GF-D8 (cell line): ENCODE measurements at regions not wholly inside any gene's neighbourhood (a gene's known extent, or its start where the extent isn't known, plus 50 kb on each side); places are given as distances from the start of the nearest gene placed in this dataset.
A peak's percentile ranks its signal among the peaks of the same experiment; 100 is the strongest.

Experiments used
- DNase-seq: peaks from one replicate; lab custom pipeline; 2025; lab: John Stamatoyannopoulos, UW

DNA sequence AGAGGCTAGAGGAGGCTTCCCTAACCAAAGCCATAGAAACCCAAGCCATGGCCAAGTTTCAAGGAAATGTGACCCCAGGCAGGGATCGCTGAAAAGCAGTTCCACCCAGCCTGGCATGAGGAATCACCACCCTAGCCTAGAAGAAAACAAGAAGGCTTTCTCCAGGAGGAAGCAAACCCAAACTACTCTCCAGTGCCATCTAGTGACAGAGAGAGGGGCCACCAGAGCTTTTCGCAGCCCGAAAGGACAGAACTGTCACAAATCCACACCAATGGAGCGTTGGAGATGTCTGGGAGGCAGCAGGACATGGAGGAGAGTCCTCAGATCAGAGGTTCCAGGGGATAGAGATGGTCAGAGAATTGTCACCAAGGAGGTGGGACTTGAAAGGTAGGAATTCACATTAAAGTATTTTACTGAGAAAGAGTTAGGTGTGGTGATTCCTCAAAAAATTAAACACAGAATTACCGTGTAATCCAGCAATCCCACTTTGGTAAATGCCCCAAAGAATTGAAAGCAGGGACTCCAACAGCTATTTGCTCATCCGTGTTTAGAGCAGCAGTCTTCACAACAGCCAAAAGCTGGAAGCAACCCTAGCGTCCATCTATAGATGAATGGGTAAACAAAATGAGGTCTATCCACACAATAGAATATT is 67.3 kb upstream of the NUP50 start:
- DNase-seq, result no peak

DNA sequence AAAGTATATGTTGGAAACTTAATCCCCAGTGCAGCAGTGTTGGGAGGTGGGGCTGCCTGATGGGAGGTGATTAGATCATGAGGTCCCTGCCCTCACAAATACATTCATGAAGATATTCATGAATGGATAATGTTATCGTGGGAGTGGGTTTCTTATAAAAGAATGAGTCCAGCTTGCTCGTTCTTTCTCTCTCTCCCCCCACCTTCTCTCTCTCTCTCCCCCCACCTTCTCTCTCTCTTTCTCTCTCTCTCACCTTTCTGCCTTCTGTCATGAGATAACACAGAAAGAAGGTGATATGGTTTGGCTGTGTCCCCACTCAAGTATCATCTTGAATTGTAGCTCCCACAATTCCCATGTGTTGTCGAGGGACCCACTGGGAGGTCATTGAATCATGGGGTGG is 66.7 kb upstream of the NUP50 start:
- no peak for DNase-seq

DNA sequence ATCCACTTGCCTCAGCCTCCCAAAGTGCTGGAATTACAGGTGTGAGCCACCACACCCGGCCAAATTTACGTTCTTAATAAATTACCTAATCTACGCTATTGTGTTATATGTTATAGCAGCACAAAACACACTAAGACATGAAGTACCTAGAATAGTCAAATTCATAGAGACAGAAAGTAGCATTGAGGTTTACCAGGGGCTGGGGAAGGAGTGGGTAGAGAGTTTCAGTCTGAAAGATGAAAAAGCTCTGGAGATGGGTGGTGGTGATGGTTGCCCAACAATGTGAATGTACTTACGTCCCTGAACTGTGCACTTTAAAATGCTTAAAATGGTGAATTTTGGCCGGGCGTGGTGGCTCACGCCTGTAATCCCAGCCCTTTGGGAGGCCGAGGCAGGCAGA is 65.7 kb upstream of the NUP50 start:
- no peak for DNase-seq

DNA sequence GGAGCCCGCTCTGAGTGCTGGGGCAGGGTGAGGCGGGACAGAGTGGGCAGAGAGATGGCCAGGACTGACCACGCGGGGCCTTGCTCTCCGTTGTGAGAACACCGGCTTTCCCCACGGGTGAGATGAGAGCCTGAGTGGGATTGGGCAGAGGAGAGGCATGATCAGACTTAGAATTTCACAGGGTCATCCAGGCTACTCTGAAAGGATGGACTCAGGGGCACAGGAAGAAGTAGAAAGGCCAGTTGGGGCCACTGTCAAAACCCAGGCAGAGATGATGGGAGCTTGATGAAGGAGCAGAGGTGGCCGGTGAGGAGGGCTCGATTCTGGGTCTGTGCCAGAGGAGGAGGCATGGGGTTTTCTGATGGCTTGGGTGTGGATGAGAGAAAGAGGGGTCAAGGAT is 63.8 kb upstream of the NUP50 start:
- DNase-seq, result no peak

DNA sequence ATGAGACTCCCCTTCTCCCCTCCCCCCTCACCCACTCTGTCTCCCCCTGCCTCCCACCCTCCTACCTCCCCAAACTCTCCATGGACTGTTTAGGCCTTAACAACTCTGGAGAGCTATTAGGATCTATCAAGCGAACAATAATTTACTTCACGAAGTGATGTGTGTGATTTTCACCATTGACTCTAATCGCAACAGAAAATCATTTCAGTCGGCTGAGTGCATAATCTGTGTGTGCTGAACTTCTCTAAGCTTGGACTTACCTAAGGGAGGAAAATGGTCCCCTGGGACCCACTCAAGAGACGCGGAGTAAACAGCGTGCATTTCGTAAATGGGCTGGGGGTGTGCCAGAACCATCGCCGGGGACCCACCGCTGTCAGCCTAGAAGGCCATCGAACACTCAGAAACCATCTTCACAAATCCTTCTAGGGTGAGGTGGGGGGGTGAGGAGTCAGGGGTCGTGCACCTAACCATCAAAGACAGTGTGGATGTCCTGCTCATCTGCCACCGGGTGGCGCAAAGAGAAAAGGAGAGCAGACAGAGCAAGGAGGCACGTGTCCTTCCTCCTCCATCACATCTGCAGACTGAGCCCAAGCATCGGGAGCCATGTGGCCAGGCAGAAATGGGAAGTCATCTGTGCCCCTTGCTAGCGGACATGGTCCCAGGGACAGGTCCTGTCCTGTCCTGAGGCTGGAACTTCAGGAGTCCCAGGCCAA is 62.1 kb upstream of the NUP50 start:
- peak; percentile 73 for DNase-seq

DNA sequence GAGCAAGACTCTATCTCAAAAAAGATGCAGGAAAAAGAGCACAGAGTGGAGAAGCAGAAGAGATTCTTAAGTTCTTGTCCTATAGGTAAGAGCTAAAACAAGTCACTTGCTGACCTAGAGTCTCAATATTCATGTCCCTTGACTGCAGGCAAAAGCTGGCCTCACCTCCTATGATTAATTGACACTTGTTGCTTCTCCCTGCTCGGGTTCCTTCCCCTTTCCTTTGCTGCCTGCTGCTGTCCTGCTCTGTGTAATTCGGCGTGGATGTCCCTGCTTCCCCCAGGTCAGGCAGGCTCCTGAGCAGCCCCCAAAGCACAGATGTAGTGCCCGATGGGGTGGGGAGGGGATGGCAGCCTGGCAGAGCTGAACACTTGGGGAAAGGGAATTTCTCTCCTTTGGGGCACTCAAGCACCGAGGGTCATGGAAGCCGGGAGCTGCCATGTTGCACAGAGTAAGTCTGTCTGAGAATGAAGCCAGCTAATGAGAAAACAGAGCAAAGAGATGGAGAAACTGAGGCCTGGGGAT is 60.8 kb upstream of the NUP50 start:
- DNase-seq, result peak; percentile 22

DNA sequence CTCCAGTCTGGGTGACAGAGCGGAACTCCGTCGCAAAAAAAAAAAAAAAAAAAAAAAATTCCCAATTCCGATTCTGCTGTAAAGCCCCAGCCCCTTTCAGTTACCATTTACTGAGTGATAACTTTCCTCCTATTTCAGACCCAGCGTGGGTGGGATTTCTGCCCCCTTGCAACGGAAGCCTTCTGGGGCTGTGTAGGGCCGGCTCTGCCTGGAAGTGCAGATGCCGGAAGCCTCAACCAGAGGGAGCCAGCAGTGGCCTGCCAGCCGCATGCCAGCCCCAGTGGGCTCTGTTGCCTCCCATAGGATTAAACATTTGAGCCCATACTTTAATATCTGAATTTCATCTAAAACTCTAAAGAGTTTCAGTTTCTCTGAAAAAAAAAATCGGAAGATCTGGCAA is 60.0 kb upstream of the NUP50 start:
- DNase-seq, result no peak

DNA sequence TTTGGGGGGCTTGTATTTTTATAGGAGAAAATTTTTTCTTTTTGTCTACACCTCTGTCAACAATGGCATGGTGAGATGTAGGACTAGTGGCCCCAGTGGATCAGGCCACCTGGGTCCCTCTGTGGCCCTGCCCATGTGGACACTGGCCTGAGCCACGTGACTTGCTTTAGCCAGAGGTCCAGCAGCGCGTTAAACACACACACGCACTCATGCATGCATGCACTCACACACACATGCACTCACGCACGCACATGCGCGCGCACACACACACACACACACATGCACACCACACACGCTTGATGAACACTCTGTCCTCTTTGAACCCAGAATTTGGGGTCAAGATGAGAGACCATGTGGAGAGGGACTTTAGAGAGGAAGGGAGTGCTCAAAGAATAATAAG is 59.4 kb upstream of the NUP50 start:
- DNase-seq, result no peak

DNA sequence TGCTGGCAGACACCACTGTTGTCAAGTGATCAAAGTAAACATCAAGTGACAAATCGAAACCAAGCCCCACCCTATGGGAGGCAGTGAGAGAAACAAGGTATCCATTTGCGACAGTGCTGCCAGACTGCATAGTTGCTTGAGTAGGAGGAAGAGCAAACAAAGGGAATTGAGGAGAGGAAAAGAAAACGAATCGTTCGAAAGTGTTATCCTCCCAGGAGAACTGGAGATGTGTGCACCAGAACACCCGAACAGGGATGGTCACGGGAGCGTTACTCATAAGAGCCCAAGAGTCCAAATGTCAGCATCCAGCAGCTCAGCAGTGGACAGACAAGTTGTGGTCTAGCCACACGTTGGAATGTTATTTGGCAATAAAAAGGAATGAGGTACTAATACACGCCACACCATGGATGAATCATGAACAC is 58.4 kb upstream of the NUP50 start:
- DNase-seq, result no peak

DNA sequence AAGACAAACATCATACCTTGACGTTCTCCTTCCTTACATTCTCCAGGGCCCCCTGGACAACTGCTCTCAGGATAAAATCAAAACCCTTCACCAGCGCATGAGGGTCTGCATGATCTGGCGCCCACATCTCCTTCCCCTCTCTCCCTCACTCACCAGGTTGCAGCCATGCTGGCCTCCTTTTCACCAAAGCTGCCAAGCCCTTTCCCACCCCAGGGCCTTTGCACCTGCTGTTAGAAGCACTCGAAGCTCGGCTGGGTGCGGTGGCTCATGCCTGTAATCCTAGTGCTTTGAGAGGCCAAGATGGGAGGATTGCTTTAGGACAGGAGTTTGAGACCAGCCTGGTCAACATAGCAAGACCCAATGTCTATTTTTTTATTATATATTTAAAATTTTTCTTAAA is 56.1 kb upstream of the NUP50 start:
- DNase-seq, result no peak

DNA sequence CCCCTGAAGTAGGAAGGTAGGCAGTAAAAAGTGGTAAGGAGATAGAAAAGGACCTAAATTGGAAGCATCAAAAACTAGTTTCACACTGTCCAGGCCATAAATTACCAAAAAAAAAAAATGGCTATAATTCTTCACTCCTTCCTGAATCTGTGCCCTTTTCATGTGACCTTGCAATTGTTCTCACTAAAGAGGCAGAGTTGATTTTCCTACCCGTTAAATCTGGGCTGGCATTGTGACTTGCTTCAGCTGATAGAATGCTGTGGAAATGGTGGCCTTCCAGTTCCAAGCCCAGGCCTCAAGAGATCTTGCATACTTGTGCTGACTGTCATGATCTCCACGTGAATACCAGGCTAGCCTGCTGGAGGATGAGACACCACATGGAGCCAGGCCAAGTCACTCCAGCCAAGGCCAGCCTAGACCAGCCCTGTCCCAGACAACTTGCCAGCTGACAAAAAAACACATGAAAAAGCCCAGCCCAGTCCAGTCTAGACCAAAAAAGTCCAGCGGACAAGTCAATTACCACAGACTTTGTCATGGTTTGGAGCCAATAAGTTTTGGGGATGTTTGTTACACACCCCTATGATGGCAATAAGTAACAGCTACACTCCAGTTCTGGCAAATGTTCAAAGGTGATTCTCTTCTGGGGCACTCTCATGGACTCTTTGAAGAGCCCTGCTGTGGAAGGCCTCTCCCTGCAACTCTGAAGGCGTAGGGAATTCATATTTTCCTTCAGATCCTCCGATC is 51.4 kb upstream of the NUP50 start:
- no peak for DNase-seq
